Hepatocyte (in vitro differentiated cells): ENCODE measurements at regions not wholly inside any gene's neighbourhood (a gene's known extent, or its start where the extent isn't known, plus 50 kb on each side); places are given as distances from the start of the nearest gene placed in this dataset.

Experiments used
- EZH2 ChIP-seq: fragments of 200-600 bp; sonication (generic); IDR thresholded peaks from 2 replicates; pipeline ENCODE4 v1.6.1; 2016; ENCODE audit warnings: antibody characterized with exemption, mild to moderate bottlenecking, borderline replicate concordance
- TF ChIP-seq, protein P1 (sequence below): fragments of 200-600 bp; sonication (generic); IDR thresholded peaks from 2 replicates; pipeline ENCODE4 v1.5.1; 2016; ENCODE audit warnings: antibody characterized with exemption, mild to moderate bottlenecking; ENCODE audit not compliant: poor library complexity

DNA sequence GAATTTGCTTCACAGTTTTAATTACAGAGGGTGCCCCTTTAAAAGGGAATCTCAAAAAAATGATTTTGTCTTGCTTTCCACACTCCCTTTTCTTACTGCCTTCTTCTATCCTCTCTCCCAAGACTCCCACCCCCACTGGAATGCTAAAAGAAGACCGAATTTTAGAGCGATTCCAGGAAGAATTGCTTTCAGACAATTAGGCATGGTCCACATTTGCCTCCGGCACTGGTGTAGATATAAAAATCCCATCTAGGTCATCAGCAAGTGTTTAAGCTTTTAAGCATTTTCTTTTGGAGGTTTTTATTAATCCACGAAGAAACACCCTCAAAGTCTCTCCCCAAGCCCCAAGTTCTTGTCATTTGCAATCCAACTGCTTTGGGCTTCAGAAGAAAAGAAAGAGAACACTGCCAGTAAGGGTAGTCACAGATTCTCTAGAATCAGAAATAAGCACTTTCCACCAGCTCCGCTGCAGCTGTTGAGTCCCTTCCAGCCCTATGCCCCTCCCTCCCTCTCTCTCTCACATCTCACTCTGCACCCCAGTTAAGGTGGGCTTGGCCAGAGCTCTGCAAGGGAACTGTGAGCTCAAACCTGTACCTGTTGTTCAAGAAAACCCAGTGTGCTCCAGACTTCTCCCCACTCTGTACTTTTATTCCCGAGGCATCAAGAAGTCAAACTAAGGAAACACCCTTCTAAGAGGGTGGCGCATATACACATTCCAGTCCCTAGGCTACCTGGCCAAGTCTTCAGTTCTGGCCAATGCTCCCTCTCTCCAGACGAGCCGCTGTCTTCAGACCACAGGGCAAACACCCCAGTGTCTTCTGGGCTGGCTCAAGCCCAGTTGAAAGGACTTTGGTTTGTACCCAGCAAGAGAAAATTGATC is 170.2 kb downstream of the RGS9 start:
- no peak for TF ChIP-seq EZH2
- TF ChIP-seq, protein P1, sequence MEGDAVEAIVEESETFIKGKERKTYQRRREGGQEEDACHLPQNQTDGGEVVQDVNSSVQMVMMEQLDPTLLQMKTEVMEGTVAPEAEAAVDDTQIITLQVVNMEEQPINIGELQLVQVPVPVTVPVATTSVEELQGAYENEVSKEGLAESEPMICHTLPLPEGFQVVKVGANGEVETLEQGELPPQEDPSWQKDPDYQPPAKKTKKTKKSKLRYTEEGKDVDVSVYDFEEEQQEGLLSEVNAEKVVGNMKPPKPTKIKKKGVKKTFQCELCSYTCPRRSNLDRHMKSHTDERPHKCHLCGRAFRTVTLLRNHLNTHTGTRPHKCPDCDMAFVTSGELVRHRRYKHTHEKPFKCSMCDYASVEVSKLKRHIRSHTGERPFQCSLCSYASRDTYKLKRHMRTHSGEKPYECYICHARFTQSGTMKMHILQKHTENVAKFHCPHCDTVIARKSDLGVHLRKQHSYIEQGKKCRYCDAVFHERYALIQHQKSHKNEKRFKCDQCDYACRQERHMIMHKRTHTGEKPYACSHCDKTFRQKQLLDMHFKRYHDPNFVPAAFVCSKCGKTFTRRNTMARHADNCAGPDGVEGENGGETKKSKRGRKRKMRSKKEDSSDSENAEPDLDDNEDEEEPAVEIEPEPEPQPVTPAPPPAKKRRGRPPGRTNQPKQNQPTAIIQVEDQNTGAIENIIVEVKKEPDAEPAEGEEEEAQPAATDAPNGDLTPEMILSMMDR: no peak
